ENCODE measurements at regions not wholly inside any gene's neighbourhood (a gene's known extent, or its start where the extent isn't known, plus 50 kb on each side); places are given as distances from the start of the nearest gene placed in this dataset.

DNA sequence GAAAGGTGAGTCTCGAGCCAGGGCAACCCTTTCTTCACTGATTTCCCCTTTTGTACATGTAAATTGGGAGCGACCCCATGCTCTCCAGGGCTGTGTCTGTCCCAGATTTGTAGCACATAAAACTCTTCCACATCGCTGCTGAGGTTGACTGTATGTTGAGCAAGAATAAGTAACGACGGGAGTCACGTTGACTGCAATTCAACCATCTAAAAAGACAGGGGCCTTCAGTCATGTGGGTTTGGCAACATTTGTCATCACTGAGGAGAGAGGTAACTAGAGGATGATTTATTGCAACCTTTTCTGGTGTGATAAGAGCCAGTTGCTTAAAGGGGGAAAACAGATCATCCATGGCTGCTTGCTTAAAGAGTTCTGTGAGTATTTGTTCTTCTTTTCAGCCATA, 159.4 kb upstream of the SULF2 start:
- H2BK5ac ChIP-seq (ENCODE audit: low read depth, low read length, poor library complexity): no peak overlapping the region
- no peaks in the 10 kb centered on the region for H3K79me2 ChIP-seq (ENCODE audit: control insufficient read depth, insufficient read depth, low read length, poor library complexity)
- no peak overlapping the region for H3K4ac ChIP-seq (ENCODE audit: low read depth, low read length)
- H4K91ac ChIP-seq (ENCODE audit: low read depth, low read length): no peak overlapping the region
- no peaks in the 10 kb centered on the region for H3K36me3 ChIP-seq (ENCODE audit: control insufficient read depth in 1 of 2, insufficient read depth in 2 of 2, low read length in 2 of 2)
- no CpG with 5 or more reads among the region's 6 CpGs for WGBS (ENCODE audit: extremely low coverage, insufficient coverage, insufficient read length)
- no peak overlapping the region for H3K4me2 ChIP-seq (ENCODE audit: low read length)
- H3K9ac ChIP-seq (ENCODE audit: low read length): no peak overlapping the region
- no peak overlapping the region for H3K18ac ChIP-seq (ENCODE audit: low read length)
- no peak overlapping the region for H3K23ac ChIP-seq (ENCODE audit: low read length)
- H3K27me3 ChIP-seq (ENCODE audit: insufficient read depth, low read length): no peaks in the 10 kb centered on the region
- no peak overlapping the region for H2BK120ac ChIP-seq (ENCODE audit: insufficient read depth, low read length, poor library complexity)
- no peak overlapping the region for H2BK12ac ChIP-seq (ENCODE audit: low read length)
- H3K9me3 ChIP-seq (ENCODE audit: insufficient read depth, low read depth, low read length): no peaks in the 10 kb centered on the region
- no peak overlapping the region for H3K27ac ChIP-seq (ENCODE audit: low read depth, low read length)
- H4K8ac ChIP-seq (ENCODE audit: low read depth, low read length): no peak overlapping the region
- no peak for DNase-seq
- no peak overlapping the region for H3K14ac ChIP-seq (ENCODE audit: low read length)
- H3K4me3 ChIP-seq (ENCODE audit: low read depth, low read length): no peak overlapping the region
- no peak overlapping the region for H4K12ac ChIP-seq (ENCODE audit: low read depth, low read length)
- no peaks in the 10 kb centered on the region for H3K79me1 ChIP-seq (ENCODE audit: low read length)
- no peak overlapping the region for H2AK5ac ChIP-seq (ENCODE audit: low read length)
- H2AFZ ChIP-seq (ENCODE audit: insufficient read depth, low read length, poor library complexity): no peak overlapping the region
- no peaks in the 10 kb centered on the region for H3K4me1 ChIP-seq (ENCODE audit: control insufficient read depth in 1 of 2, insufficient read depth in 2 of 2, low read length in 2 of 2)

DNA sequence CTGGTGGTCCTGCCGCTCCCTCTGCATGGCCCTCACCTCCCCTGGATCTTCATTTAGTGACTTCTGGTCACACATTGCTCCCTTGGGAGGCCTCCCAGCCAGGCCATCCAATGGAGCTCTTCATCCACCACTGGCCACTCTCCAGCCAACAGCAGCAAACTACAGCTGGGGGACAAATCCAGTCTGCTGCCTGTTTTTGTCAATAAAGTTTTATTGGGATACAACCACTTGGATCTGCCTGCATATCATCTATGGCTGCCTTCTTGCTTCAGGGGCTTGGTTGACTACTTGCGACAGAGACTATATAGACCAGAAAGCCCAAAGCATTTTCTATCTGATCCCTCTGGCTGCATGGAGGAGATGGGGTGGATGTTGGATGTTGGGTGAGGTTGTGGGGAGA, 156.6 kb upstream of the SULF2 start:
- Histone ChIP-seq H4K91ac (ENCODE audit: low read depth, low read length) (no peak overlapping the region), H3K27ac (ENCODE audit: low read depth, low read length) (no peak overlapping the region), H3K23ac (ENCODE audit: low read length) (no peak overlapping the region), H3K4me2 (ENCODE audit: low read length) (no peak overlapping the region), H3K79me2 (ENCODE audit: control insufficient read depth, insufficient read depth, low read length, poor library complexity) (no peaks in the 10 kb centered on the region), H4K12ac (ENCODE audit: low read depth, low read length) (no peak overlapping the region), H3K27me3 (ENCODE audit: insufficient read depth, low read length) (no peaks in the 10 kb centered on the region), H3K36me3 (ENCODE audit: control insufficient read depth in 1 of 2, insufficient read depth in 2 of 2, low read length in 2 of 2) (no peaks in the 10 kb centered on the region), H2BK5ac (ENCODE audit: low read depth, low read length, poor library complexity) (no peak overlapping the region), H4K8ac (ENCODE audit: low read depth, low read length) (no peak overlapping the region), H3K9ac (ENCODE audit: low read length) (no peak overlapping the region), H3K4me1 (ENCODE audit: control insufficient read depth in 1 of 2, insufficient read depth in 2 of 2, low read length in 2 of 2) (no peaks in the 10 kb centered on the region), H3K18ac (ENCODE audit: low read length) (no peak overlapping the region), H3K79me1 (ENCODE audit: low read length) (no peaks in the 10 kb centered on the region), H3K4me3 (ENCODE audit: low read depth, low read length) (no peak overlapping the region), H3K4ac (ENCODE audit: low read depth, low read length) (no peak overlapping the region), H2BK12ac (ENCODE audit: low read length) (no peak overlapping the region), H2BK120ac (ENCODE audit: insufficient read depth, low read length, poor library complexity) (no peak overlapping the region), H3K14ac (ENCODE audit: low read length) (no peak overlapping the region), H2AFZ (ENCODE audit: insufficient read depth, low read length, poor library complexity) (no peak overlapping the region), H2AK5ac (ENCODE audit: low read length) (no peak overlapping the region), H3K9me3 (ENCODE audit: insufficient read depth, low read depth, low read length) (no peaks in the 10 kb centered on the region)
- no CpG with 5 or more reads among the region's 2 CpGs for WGBS (ENCODE audit: extremely low coverage, insufficient coverage, insufficient read length)
- no peak for DNase-seq

DNA sequence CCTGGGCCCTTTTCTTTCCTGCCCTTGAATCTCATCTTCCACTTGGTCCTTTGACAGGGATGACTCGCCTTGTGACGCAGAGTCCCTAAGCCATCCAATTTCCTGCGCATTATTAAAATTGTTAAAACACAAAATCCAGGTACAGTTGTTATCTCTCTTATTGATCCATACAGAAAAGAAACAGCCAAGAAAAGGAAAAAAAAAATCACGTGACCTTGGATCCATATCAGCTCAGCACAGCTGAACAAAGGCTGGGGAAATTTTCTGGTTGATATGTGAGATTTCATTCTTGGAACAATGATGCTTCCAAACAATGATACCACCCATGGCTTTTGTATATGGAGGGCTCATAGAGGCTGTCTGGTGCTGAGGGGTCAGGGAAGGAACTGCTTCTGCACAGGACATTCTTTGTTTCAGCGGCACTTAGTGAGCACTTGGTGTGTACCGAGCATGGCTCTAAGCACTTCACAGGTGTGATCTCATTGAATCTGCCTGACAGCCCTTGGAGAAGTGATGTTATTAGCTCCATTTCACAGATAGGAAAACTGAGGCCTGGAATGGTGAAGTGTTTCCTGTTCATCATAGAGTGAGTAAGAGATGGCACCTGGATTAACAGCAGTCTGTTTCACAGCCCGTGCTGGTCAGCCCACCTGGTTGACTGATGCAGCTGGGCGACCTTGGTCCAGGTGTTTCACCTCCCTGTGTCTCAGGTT, 155.0 kb upstream of the SULF2 start:
- no peak overlapping the region for H3K18ac ChIP-seq (ENCODE audit: low read length)
- H2BK5ac ChIP-seq (ENCODE audit: low read depth, low read length, poor library complexity): no peak overlapping the region
- no peaks in the 10 kb centered on the region for H3K79me2 ChIP-seq (ENCODE audit: control insufficient read depth, insufficient read depth, low read length, poor library complexity)
- H3K79me1 ChIP-seq (ENCODE audit: low read length): no peaks in the 10 kb centered on the region
- no peak overlapping the region for H3K27ac ChIP-seq (ENCODE audit: low read depth, low read length)
- H3K23ac ChIP-seq (ENCODE audit: low read length): no peak overlapping the region
- no peak overlapping the region for H2BK120ac ChIP-seq (ENCODE audit: insufficient read depth, low read length, poor library complexity)
- no peak overlapping the region for H3K4me3 ChIP-seq (ENCODE audit: low read depth, low read length)
- no peak overlapping the region for H3K4me2 ChIP-seq (ENCODE audit: low read length)
- H3K4me1 ChIP-seq (ENCODE audit: control insufficient read depth in 1 of 2, insufficient read depth in 2 of 2, low read length in 2 of 2): no peaks in the 10 kb centered on the region
- H2BK12ac ChIP-seq (ENCODE audit: low read length): no peak overlapping the region
- WGBS (ENCODE audit: extremely low coverage, insufficient coverage, insufficient read length): no CpG with 5 or more reads among the region's 8 CpGs
- H3K14ac ChIP-seq (ENCODE audit: low read length): no peak overlapping the region
- H3K27me3 ChIP-seq (ENCODE audit: insufficient read depth, low read length): no peaks in the 10 kb centered on the region
- H3K9me3 ChIP-seq (ENCODE audit: insufficient read depth, low read depth, low read length): no peaks in the 10 kb centered on the region
- H3K4ac ChIP-seq (ENCODE audit: low read depth, low read length): no peak overlapping the region
- no peak overlapping the region for H4K12ac ChIP-seq (ENCODE audit: low read depth, low read length)
- no peak overlapping the region for H4K8ac ChIP-seq (ENCODE audit: low read depth, low read length)
- no peak overlapping the region for H3K9ac ChIP-seq (ENCODE audit: low read length)
- no peak for DNase-seq
- no peak overlapping the region for H4K91ac ChIP-seq (ENCODE audit: low read depth, low read length)
- no peak overlapping the region for H2AK5ac ChIP-seq (ENCODE audit: low read length)
- no peak overlapping the region for H2AFZ ChIP-seq (ENCODE audit: insufficient read depth, low read length, poor library complexity)
- no peaks in the 10 kb centered on the region for H3K36me3 ChIP-seq (ENCODE audit: control insufficient read depth in 1 of 2, insufficient read depth in 2 of 2, low read length in 2 of 2)

- H2AFZ ChIP-seq (ENCODE audit: insufficient read depth, low read length, poor library complexity): no peak overlapping the region
These were observed 151.3 kb upstream of the SULF2 start for GRCh38 chr20:47936612-47937011.

More at GRCh38 chr20:47936612-47937011, 151.3 kb upstream of the SULF2 start:
- Histone ChIP-seq H4K91ac (ENCODE audit: low read depth, low read length) (no peak overlapping the region), H3K9me3 (ENCODE audit: insufficient read depth, low read depth, low read length) (no peaks in the 10 kb centered on the region), H3K9ac (ENCODE audit: low read length) (no peak overlapping the region), H3K4me1 (ENCODE audit: control insufficient read depth in 1 of 2, insufficient read depth in 2 of 2, low read length in 2 of 2) (no peaks in the 10 kb centered on the region), H2BK120ac (ENCODE audit: insufficient read depth, low read length, poor library complexity) (no peak overlapping the region), H3K4me2 (ENCODE audit: low read length) (no peak overlapping the region), H2AK5ac (ENCODE audit: low read length) (no peak overlapping the region), H3K4me3 (ENCODE audit: low read depth, low read length) (no peak overlapping the region), H3K79me1 (ENCODE audit: low read length) (no peaks in the 10 kb centered on the region), H3K27me3 (ENCODE audit: insufficient read depth, low read length) (no peaks in the 10 kb centered on the region), H3K14ac (ENCODE audit: low read length) (no peak overlapping the region), H2BK12ac (ENCODE audit: low read length) (no peak overlapping the region), H3K36me3 (ENCODE audit: control insufficient read depth in 1 of 2, insufficient read depth in 2 of 2, low read length in 2 of 2) (no peaks in the 10 kb centered on the region), H3K4ac (ENCODE audit: low read depth, low read length) (no peak overlapping the region), H3K18ac (ENCODE audit: low read length) (no peak overlapping the region), H3K23ac (ENCODE audit: low read length) (no peak overlapping the region), H4K12ac (ENCODE audit: low read depth, low read length) (no peak overlapping the region), H3K27ac (ENCODE audit: low read depth, low read length) (no peak overlapping the region), H2BK5ac (ENCODE audit: low read depth, low read length, poor library complexity) (no peak overlapping the region), H4K8ac (ENCODE audit: low read depth, low read length) (no peak overlapping the region), H3K79me2 (ENCODE audit: control insufficient read depth, insufficient read depth, low read length, poor library complexity) (no peaks in the 10 kb centered on the region)
- DNase-seq: no peak
- no CpG with 5 or more reads among the region's 6 CpGs for WGBS (ENCODE audit: extremely low coverage, insufficient coverage, insufficient read length)
